Gastroesophageal sphincter (tissue), 4 donors: ENCODE measurements at regions not wholly inside any gene's neighbourhood (a gene's known extent, or its start where the extent isn't known, plus 50 kb on each side); places are given as distances from the start of the nearest gene placed in this dataset.

Experiments
- ATAC-seq: fragments of 150-250 bp; one replicate; pipeline ENCODE4 v1.9.1; 2016; ENCODE audit warnings: mild to moderate bottlenecking, moderate library complexity
- H3K27ac ChIP-seq, 4 donors: fragments of 200-600 bp; sonication (generic) in 3 of 4; 1 replicate in 3 of 4; 2 replicates in 1 of 4; pipeline ENCODE4 v1.5.1; 2016 to 2019
- H3K27me3 ChIP-seq: fragments of 200-600 bp; sonication (generic); one replicate; pipeline ENCODE4 v1.5.1; 2019
- H3K36me3 ChIP-seq, 2 donors: fragments of 200-600 bp; sonication (generic); one replicate each; pipeline ENCODE4 v1.5.1; 2019; ENCODE audit warnings: control low read depth in 1 of 2
- H3K4me1 ChIP-seq, 3 donors: fragments of 200-600 bp; sonication (generic); 1 replicate in 2 of 3; 2 replicates in 1 of 3; pipeline ENCODE4 v1.5.1; 2016 to 2019; ENCODE audit warnings: control low read depth in 2 of 3
- H3K4me3 ChIP-seq, 2 donors: fragments of 200-600 bp; sonication (generic); one replicate each; pipeline ENCODE4 v1.5.1; 2019; ENCODE audit warnings: mild to moderate bottlenecking in 1 of 2, moderate library complexity in 1 of 2
- H3K9me3 ChIP-seq, 3 donors: fragments of 200-600 bp; sonication (generic); one replicate each; pipeline ENCODE4 v1.5.1; 2017 to 2019; ENCODE audit warnings: control low read depth in 2 of 3
- CTCF ChIP-seq, 4 experiments: fragments of 200-600 bp in 2 of 4; fragments of 450-650 bp in 2 of 4; sonication (generic) in 1 of 4; IDR thresholded peaks; one replicate each; pipeline ENCODE4 v1.5.1; 2017 to 2019; ENCODE audit warnings: antibody characterized with exemption in 4 of 4, mild to moderate bottlenecking in 2 of 4, moderate library complexity in 2 of 4
- EP300 ChIP-seq: sonication (generic); formaldehyde crosslinking; IDR thresholded peaks from one replicate; pipeline ENCODE4 v1.6.1; 2017; ENCODE audit warnings: antibody characterized with exemption, mild to moderate bottlenecking
- POLR2A ChIP-seq, 2 donors: fragments of 450-650 bp; IDR thresholded peaks; one replicate each; pipeline ENCODE4 v1.6.1; 2017; ENCODE audit warnings: antibody characterized with exemption in 2 of 2, mild to moderate bottlenecking in 2 of 2, moderate library complexity in 1 of 2
- POLR2AphosphoS5 ChIP-seq: sonication (generic); formaldehyde crosslinking; IDR thresholded peaks from one replicate; pipeline ENCODE4 v1.6.1; 2017; ENCODE audit warnings: antibody characterized with exemption
- WGBS, 2 donors: methylation state at CpG; one replicate each; pipeline ENCODE4 v1.1.5; 2018; ENCODE audit warnings: low coverage in 1 of 2; 5-methylcytosine and 5-hydroxymethylcytosine counted together

- H3K27me3 ChIP-seq = no peaks in the 10 kb centered on the region
- H3K36me3 ChIP-seq = no peaks in the 10 kb centered on the region
- ATAC-seq = no peak
- 92 to 100% methylated on average over 2 of the region's 2 CpGs for WGBS, 2 donors
- H3K4me1 ChIP-seq = no peaks in the 10 kb centered on the region
- H3K4me3 ChIP-seq = no peak overlapping the region
- no peak overlapping the region for H3K27ac ChIP-seq
- TF ChIP-seq CTCF (IDR thresholded peaks at IDR 0.05) (no peak), POLR2AphosphoS5 (no peak), POLR2A (IDR thresholded peaks at IDR 0.05) (no peak), EP300 (no peak)
- H3K9me3 ChIP-seq = peaks cover 0 to 6% (median 0%) of the 10 kb centered on the region in 3 donors
Measured at GRCh38 chr2:144307711-144308110, 212.2 kb downstream of the ZEB2 start.

- Histone ChIP-seq H3K36me3 (no peaks in the 10 kb centered on the region), H3K4me1 (no peaks in the 10 kb centered on the region), H3K27ac (no peak overlapping the region), H3K4me3 (no peak overlapping the region), H3K9me3 (peaks cover 0 to 6% (median 0%) of the 10 kb centered on the region in 3 donors), H3K27me3 (no peaks in the 10 kb centered on the region)
- no peak for ATAC-seq
- TF ChIP-seq POLR2AphosphoS5 (no peak), CTCF (IDR thresholded peaks at IDR 0.05) (no peak), EP300 (no peak), POLR2A (IDR thresholded peaks at IDR 0.05) (no peak)
- WGBS, 2 donors = 93 to 100% methylated on average over 1 of the region's 1 CpG
Measured at GRCh38 chr2:144304202-144304601, 215.7 kb downstream of the ZEB2 start.

- Histone ChIP-seq H3K27ac (no peak overlapping the region), H3K36me3 (no peaks in the 10 kb centered on the region), H3K9me3 (no peaks in the 10 kb centered on the region), H3K27me3 (no peaks in the 10 kb centered on the region), H3K4me3 (no peak overlapping the region), H3K4me1 (no peaks in the 10 kb centered on the region)
- WGBS, 2 donors = 60 to 90% methylated on average over 2 of the region's 2 CpGs
- ATAC-seq = no peak
- TF ChIP-seq POLR2AphosphoS5 (no peak), CTCF (IDR thresholded peaks at IDR 0.05) (no peak), POLR2A (IDR thresholded peaks at IDR 0.05) (no peak), EP300 (no peak)
Measured at GRCh38 chr2:144300632-144301031, 219.3 kb downstream of the ZEB2 start.

GRCh38 chr2:144290276-144290675 is 229.6 kb downstream of the ZEB2 start:
- ATAC-seq = no peak
- Histone ChIP-seq H3K9me3 (no peaks in the 10 kb centered on the region), H3K4me3 (no peak overlapping the region), H3K36me3 (no peaks in the 10 kb centered on the region), H3K27me3 (no peaks in the 10 kb centered on the region), H3K4me1 (no peaks in the 10 kb centered on the region), H3K27ac (no peak overlapping the region)
- TF ChIP-seq EP300 = no peak
- TF ChIP-seq POLR2AphosphoS5 = no peak
- no peak for TF ChIP-seq POLR2A (IDR thresholded peaks at IDR 0.05)
- TF ChIP-seq CTCF (IDR thresholded peaks at IDR 0.05) = no peak
- WGBS, 2 donors = 93% methylated on average over 1 of the region's 1 CpG

GRCh38 chr2:144288438-144288837 is 231.5 kb downstream of the ZEB2 start:
- Histone ChIP-seq H3K27ac (no peak overlapping the region), H3K36me3 (no peaks in the 10 kb centered on the region), H3K9me3 (no peaks in the 10 kb centered on the region), H3K4me3 (no peak overlapping the region), H3K4me1 (no peaks in the 10 kb centered on the region), H3K27me3 (no peaks in the 10 kb centered on the region)
- 60 to 64% methylated on average over 3 of the region's 3 CpGs for WGBS, 2 donors
- no peak for TF ChIP-seq EP300
- TF ChIP-seq CTCF (IDR thresholded peaks at IDR 0.05) = no peak
- no peak for TF ChIP-seq POLR2A (IDR thresholded peaks at IDR 0.05)
- no peak for TF ChIP-seq POLR2AphosphoS5
- ATAC-seq = no peak
